OCI-LY3 (cell line): ENCODE measurements at regions not wholly inside any gene's neighbourhood (a gene's known extent, or its start where the extent isn't known, plus 50 kb on each side); places are given as distances from the start of the nearest gene placed in this dataset.

Source experiments
- EZH2phosphoT487 ChIP-seq: fragments of 200-600 bp; shearing (Covaris generic); IDR thresholded peaks from 2 replicates; pipeline ENCODE4 v1.6.1; 2018; ENCODE audit warnings: antibody characterized with exemption, mixed run types, low read depth
- TF ChIP-seq, protein P1 (sequence below): fragments of 200-600, 300-600 bp; sonication (generic); IDR thresholded peaks from 2 replicates; pipeline ENCODE4 v1.5.1; 2014; ENCODE audit warnings: antibody characterized with exemption, low read length, low read depth

DNA sequence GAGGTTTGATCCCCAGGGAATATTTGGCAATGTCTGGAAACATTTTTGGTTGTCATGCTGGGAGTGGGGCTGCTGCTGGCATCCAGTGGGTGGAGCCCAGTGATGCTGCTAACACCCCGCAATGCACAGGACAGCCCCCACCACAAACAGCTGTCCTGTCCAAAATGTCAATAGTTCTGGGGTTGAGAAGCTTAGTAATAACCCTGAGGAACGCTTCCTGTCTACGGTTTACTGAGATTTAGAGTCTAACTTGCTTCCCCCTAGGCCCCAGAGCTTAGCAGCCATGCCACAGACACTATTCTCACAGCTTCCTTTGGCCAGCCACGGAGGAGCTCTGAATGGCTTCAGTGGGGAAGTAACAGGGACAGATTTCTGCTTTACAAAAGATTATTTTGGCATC, 66.5 kb downstream of the MSX2 start:
- TF ChIP-seq, protein P1, sequence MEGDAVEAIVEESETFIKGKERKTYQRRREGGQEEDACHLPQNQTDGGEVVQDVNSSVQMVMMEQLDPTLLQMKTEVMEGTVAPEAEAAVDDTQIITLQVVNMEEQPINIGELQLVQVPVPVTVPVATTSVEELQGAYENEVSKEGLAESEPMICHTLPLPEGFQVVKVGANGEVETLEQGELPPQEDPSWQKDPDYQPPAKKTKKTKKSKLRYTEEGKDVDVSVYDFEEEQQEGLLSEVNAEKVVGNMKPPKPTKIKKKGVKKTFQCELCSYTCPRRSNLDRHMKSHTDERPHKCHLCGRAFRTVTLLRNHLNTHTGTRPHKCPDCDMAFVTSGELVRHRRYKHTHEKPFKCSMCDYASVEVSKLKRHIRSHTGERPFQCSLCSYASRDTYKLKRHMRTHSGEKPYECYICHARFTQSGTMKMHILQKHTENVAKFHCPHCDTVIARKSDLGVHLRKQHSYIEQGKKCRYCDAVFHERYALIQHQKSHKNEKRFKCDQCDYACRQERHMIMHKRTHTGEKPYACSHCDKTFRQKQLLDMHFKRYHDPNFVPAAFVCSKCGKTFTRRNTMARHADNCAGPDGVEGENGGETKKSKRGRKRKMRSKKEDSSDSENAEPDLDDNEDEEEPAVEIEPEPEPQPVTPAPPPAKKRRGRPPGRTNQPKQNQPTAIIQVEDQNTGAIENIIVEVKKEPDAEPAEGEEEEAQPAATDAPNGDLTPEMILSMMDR, result no peak
- no peak for TF ChIP-seq EZH2phosphoT487
